ENCODE measurements at regions not wholly inside any gene's neighbourhood (a gene's known extent, or its start where the extent isn't known, plus 50 kb on each side); places are given as distances from the start of the nearest gene placed in this dataset.

DNA sequence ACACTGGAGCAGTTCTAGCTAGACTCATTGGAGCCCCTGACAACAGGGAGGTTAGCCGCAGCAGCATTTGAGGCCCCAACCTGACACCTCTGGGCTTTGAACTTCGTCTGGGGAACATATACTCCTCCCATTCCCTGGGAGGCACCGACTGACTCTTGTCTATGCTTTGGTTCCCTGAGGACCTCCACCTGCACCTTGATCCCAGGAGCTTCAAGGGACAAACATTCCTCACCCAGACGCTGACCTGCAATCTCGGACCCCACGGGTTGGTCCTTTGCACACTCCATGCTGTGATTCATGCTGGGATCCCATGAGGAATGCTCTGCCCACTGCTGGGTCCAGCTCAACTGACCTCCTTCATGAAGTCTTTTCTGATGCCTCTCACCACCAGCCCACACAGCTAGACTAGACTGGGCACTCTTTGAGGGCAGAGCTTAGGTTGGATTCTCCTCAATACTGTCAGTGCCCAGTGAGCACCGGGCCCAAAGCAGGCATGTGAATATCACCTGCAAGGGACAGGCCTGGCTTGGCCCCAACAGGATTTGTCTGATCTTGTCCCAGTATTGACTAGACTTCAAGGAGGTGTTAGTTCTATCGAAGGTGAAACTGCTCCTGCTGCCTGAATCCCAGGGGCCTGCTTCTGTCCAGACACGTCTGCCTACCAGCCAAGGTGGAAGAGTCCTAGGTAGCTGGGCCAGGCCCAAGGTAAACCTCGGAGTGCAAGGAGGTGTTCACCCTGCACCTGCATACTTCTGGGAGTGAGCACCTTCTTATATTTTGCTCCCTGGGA, 51.8 kb upstream of the ZBTB43 start:
- TF ChIP-seq RFX5 (IDR thresholded peaks at IDR 0.05) (no peak), RCOR1 (IDR thresholded peaks at IDR 0.05; ENCODE audit: low read depth, low read length) (no peak), CEBPB (IDR thresholded peaks at IDR 0.05) (no peak)
- TF ChIP-seq, protein P1, sequence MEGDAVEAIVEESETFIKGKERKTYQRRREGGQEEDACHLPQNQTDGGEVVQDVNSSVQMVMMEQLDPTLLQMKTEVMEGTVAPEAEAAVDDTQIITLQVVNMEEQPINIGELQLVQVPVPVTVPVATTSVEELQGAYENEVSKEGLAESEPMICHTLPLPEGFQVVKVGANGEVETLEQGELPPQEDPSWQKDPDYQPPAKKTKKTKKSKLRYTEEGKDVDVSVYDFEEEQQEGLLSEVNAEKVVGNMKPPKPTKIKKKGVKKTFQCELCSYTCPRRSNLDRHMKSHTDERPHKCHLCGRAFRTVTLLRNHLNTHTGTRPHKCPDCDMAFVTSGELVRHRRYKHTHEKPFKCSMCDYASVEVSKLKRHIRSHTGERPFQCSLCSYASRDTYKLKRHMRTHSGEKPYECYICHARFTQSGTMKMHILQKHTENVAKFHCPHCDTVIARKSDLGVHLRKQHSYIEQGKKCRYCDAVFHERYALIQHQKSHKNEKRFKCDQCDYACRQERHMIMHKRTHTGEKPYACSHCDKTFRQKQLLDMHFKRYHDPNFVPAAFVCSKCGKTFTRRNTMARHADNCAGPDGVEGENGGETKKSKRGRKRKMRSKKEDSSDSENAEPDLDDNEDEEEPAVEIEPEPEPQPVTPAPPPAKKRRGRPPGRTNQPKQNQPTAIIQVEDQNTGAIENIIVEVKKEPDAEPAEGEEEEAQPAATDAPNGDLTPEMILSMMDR (IDR thresholded peaks at IDR 0.05) = no peak
